ENCODE measurements at regions not wholly inside any gene's neighbourhood (a gene's known extent, or its start where the extent isn't known, plus 50 kb on each side); places are given as distances from the start of the nearest gene placed in this dataset.

DNA sequence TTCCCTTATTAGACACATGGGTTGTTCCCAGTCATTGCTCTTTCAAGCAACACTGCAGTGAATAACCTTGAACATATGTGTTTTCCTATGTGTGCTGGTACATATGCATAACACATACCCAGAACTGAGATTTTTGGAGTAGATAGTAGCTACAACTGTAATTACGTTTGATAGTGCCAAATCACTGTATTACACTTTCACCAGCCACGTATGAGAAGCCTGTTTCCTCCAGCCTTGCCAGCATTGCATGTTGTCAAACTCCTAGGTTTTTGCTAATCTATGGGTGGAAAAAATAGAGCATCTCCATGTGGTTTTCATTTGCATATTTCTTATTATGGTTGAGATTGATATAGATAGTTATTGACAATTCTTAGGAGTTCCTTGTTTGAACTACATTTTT is 56.5 kb upstream of the ACSL3 start:
- DNase-seq (ENCODE audit: low read depth, low spot score): no peak
- H3K27me3 ChIP-seq (ENCODE audit: control insufficient read depth in 2 of 2, insufficient read depth in 2 of 2, low read length in 2 of 2): peaks cover 0 to 2% of the 10 kb centered on the region in 2 experiments
- no peaks in the 10 kb centered on the region for H4K20me1 ChIP-seq (replicated peaks; ENCODE audit: control insufficient read depth, extremely low read depth, insufficient read depth, low read length)
- FAIRE-seq: no peak
- H3K9me1 ChIP-seq (replicated peaks; ENCODE audit: control insufficient read depth, extremely low read depth, insufficient read depth, low read length): no peaks in the 10 kb centered on the region
- no peaks in the 10 kb centered on the region for H3K4me1 ChIP-seq (ENCODE audit: control insufficient read depth, extremely low read depth, insufficient read depth, low read length)
- no peaks in the 10 kb centered on the region for H3K36me3 ChIP-seq (ENCODE audit: control insufficient read depth in 2 of 2, extremely low read depth in 1 of 2, insufficient read depth in 2 of 2, low read length in 2 of 2)
- no peak overlapping the region for H3K4me3 ChIP-seq (replicated peaks in 1 of 3; ENCODE audit: insufficient read depth in 1 of 3, low read depth in 1 of 3, low read length in 3 of 3)
- no peak overlapping the region for H3K4me2 ChIP-seq (ENCODE audit: insufficient read depth, low read length)
- ChIA-PET POLR2A (no interaction called here), CTCF (interaction anchor here (1.2 kb wide), 1 partner anchor 9 kb away, joined by 4 read pairs; no protein-coding TSS in a partner anchor)
- TF ChIP-seq, protein P1, sequence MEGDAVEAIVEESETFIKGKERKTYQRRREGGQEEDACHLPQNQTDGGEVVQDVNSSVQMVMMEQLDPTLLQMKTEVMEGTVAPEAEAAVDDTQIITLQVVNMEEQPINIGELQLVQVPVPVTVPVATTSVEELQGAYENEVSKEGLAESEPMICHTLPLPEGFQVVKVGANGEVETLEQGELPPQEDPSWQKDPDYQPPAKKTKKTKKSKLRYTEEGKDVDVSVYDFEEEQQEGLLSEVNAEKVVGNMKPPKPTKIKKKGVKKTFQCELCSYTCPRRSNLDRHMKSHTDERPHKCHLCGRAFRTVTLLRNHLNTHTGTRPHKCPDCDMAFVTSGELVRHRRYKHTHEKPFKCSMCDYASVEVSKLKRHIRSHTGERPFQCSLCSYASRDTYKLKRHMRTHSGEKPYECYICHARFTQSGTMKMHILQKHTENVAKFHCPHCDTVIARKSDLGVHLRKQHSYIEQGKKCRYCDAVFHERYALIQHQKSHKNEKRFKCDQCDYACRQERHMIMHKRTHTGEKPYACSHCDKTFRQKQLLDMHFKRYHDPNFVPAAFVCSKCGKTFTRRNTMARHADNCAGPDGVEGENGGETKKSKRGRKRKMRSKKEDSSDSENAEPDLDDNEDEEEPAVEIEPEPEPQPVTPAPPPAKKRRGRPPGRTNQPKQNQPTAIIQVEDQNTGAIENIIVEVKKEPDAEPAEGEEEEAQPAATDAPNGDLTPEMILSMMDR (IDR thresholded peaks at IDR 0.05; ENCODE audit: extremely low read depth in 1 of 2, insufficient read depth in 1 of 2, low read depth in 1 of 2, low read length in 2 of 2): no peak
- TF ChIP-seq JUN (IDR thresholded peaks at IDR 0.05; ENCODE audit: borderline replicate concordance, insufficient read depth, insufficient read length, low read depth) (no peak), GATA2 (IDR thresholded peaks at IDR 0.05; ENCODE audit: insufficient read depth, insufficient read length, low read depth, low read length) (no peak), POLR2A (IDR thresholded peaks at IDR 0.05; ENCODE audit: low read depth, low read length) (no peak), POLR2AphosphoS5 (IDR thresholded peaks at IDR 0.05; ENCODE audit: insufficient read depth, low read depth, low read length) (no peak), EZH2 (IDR thresholded peaks at IDR 0.05; ENCODE audit: borderline replicate concordance, low read depth, low read length, severe bottlenecking) (no peak), FOS (IDR thresholded peaks at IDR 0.05; ENCODE audit: borderline replicate concordance, insufficient read depth, low read length) (no peak), MYC (IDR thresholded peaks at IDR 0.05; ENCODE audit: low read depth, low read length) (no peak)
- TF ChIP-seq, protein P2, sequence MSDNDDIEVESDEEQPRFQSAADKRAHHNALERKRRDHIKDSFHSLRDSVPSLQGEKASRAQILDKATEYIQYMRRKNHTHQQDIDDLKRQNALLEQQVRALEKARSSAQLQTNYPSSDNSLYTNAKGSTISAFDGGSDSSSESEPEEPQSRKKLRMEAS (IDR thresholded peaks at IDR 0.05; ENCODE audit: insufficient read depth, insufficient read length): no peak
- intact Hi-C loops (cut with micrococcal nuclease): no loop called here
- H3K27ac ChIP-seq (ENCODE audit: insufficient read depth, low read depth, low read length): no peak overlapping the region
- BruUV-seq (replicated peaks): no TSS peak
- no peak overlapping the region for H2AFZ ChIP-seq (ENCODE audit: low read depth, low read length)
- no peak overlapping the region for H3K9ac ChIP-seq (replicated peaks; ENCODE audit: extremely low read depth, insufficient read depth, low read length)
- dilution Hi-C loops (cut with MboI; ENCODE audit: extremely low pct_ligation_motif_present, low sequenced_read_pairs): no loop called here
- no peaks in the 10 kb centered on the region for H3K79me2 ChIP-seq (ENCODE audit: control insufficient read depth, insufficient read depth, low read length)
- H3K9me3 ChIP-seq (replicated peaks; ENCODE audit: control insufficient read depth, insufficient read depth, low read length): no peaks in the 10 kb centered on the region

Data from endothelial cell of umbilical vein (primary cell).